RPMI7951 (cell line): ENCODE measurements at regions not wholly inside any gene's neighbourhood (a gene's known extent, or its start where the extent isn't known, plus 50 kb on each side); places are given as distances from the start of the nearest gene placed in this dataset.

Experiments used
- DNase-seq: peaks from one replicate; pipeline ENCODE4 v3.0.0-alpha.2; 2012; ENCODE audit warnings: low read depth

- DNase-seq: no peak
Measured at GRCh38 chrX:26375346-26375745, 159.4 kb downstream of the MAGEB5 start.

- no peak for DNase-seq
Measured at GRCh38 chrX:26373829-26374228, 157.9 kb downstream of the MAGEB5 start.

GRCh38 chrX:26352891-26353430 lies 137.0 kb downstream of the MAGEB5 start:
- no peak for DNase-seq

- no peak for DNase-seq
Measured at GRCh38 chrX:26347171-26347570, 131.2 kb downstream of the MAGEB5 start.

- DNase-seq: no peak
Measured at GRCh38 chrX:26334232-26334631, 118.3 kb downstream of the MAGEB5 start.

- DNase-seq: no peak
Measured at GRCh38 chrX:26328608-26329319, 112.8 kb downstream of the MAGEB5 start.

- DNase-seq: no peak
Measured at GRCh38 chrX:26309262-26309661, 93.3 kb downstream of the MAGEB5 start.

GRCh38 chrX:26295425-26295824 lies 79.5 kb downstream of the MAGEB5 start:
- no peak for DNase-seq

- DNase-seq: no peak
Measured at GRCh38 chrX:26286836-26287235, 70.9 kb downstream of the MAGEB5 start.
